T-helper 17 cell (primary cell): ENCODE measurements at regions not wholly inside any gene's neighbourhood (a gene's known extent, or its start where the extent isn't known, plus 50 kb on each side); places are given as distances from the start of the nearest gene placed in this dataset.
"Not testable (repeated sequence)": the region's sequence is repeated elsewhere in the genome, so short reads cannot be mapped to it uniquely, and the experiment has no call there.

Experiments used
- ATAC-seq: fragments of 150-1000 bp; cut with Tn5 transposase; 2 replicates; pipeline ENCODE4 v1.10.0; 2021; ENCODE audit warnings: mild to moderate bottlenecking, moderate library complexity
- DNase-seq, 3 donors: peaks; one replicate each; pipeline versions ENCODE4 v3.0.0 to v3.0.0-alpha.2; 2020 to 2021
- H3K9me3 ChIP-seq: one replicate; pipeline ENCODE4 v1.7.0; 2013; ENCODE audit warnings: low read length, mild to moderate bottlenecking; ENCODE audit not compliant: control insufficient read depth, poor library complexity, severe bottlenecking
- H3K27ac Mint-ChIP-seq: one replicate; pipeline ENCODE4 v1.8.0; 2022; ENCODE audit warnings: mild to moderate bottlenecking, moderate library complexity, mixed read lengths
- H3K27me3 Mint-ChIP-seq: one replicate; pipeline ENCODE4 v1.8.0; 2022; ENCODE audit warnings: mixed read lengths
- H3K36me3 Mint-ChIP-seq: one replicate; pipeline ENCODE4 v1.8.0; 2022; ENCODE audit warnings: low read depth, mixed read lengths
- H3K4me1 Mint-ChIP-seq: one replicate; pipeline ENCODE4 v1.8.0; 2022; ENCODE audit warnings: mild to moderate bottlenecking, mixed read lengths
- H3K4me3 Mint-ChIP-seq: one replicate; pipeline ENCODE4 v1.8.0; 2022; ENCODE audit warnings: mild to moderate bottlenecking, moderate library complexity, mixed read lengths

DNA sequence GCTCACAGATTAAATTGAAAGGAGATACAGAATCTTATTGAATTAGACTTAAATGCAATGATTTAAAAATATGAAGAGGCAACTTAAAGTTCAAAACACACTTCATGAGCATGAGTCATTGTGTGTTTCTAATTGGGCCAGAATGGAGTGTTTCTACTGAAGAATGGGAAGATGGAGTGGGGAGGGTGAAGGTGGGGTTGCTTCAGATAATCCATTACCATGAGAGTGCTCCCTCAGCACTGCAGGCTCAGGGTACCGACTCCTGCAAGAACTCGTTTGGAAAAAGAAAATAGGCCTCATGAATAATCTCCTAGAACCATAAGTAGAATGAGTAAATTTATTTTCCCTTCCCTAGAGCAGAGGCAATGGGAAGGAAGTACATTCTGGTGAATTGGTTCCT lies 372.8 kb downstream of the TOX3 start:
- no peaks in the 10 kb centered on the region for H3K27me3 Mint-ChIP-seq
- no peak overlapping the region for H3K4me3 Mint-ChIP-seq
- H3K9me3 ChIP-seq: no peaks in the 10 kb centered on the region
- no peak for ATAC-seq
- H3K27ac Mint-ChIP-seq: no peak overlapping the region
- H3K36me3 Mint-ChIP-seq: no peaks in the 10 kb centered on the region
- no peak for DNase-seq
- H3K4me1 Mint-ChIP-seq: no peaks in the 10 kb centered on the region

DNA sequence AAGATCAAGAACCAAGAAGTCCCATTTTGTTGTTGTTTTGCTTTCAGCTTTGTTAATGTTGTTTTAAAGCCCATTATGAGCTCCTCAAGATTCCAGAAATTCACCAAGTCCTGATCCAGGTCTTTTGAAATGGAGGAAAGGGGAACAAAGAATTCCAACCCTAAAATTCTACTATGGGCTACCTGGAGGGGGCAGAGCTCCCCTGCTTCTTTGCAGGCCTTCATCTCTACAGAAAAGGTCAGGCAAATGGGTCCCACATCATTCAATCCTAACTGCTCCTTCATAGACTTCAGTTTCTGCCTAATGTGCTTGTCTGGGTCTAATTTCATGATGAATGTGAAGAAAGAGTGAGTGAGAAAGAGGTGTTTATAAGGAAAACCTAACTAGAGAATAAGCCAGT lies 375.5 kb downstream of the TOX3 start:
- H3K27me3 Mint-ChIP-seq: no peaks in the 10 kb centered on the region
- H3K9me3 ChIP-seq: no peaks in the 10 kb centered on the region
- DNase-seq (no peak), ATAC-seq (no peak)
- no peaks in the 10 kb centered on the region for H3K36me3 Mint-ChIP-seq
- no peaks in the 10 kb centered on the region for H3K4me1 Mint-ChIP-seq
- H3K4me3 Mint-ChIP-seq: no peak overlapping the region
- no peak overlapping the region for H3K27ac Mint-ChIP-seq

DNA sequence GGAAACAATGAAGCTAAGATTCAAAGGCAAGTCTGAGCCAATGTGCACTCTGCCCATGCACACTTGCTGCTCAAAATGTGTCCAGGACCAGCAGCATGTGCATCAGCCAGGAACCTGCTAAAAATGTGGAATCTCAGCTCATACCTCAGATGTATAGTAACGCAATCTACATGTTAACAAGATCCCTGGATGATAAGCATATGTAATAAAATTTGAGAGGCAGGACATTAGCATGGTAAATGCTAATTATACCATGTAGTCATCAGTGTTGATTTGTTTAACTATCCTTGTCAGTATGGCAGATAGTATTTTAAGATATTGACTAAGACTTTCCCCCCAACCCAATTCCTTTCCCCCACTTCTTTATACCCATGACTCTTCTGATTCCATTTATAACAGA lies 379.6 kb downstream of the TOX3 start:
- no peak overlapping the region for H3K4me3 Mint-ChIP-seq
- ATAC-seq: no peak
- no peak overlapping the region for H3K27ac Mint-ChIP-seq
- no peaks in the 10 kb centered on the region for H3K27me3 Mint-ChIP-seq
- H3K9me3 ChIP-seq: no peaks in the 10 kb centered on the region
- no peaks in the 10 kb centered on the region for H3K36me3 Mint-ChIP-seq
- no peaks in the 10 kb centered on the region for H3K4me1 Mint-ChIP-seq
- no peak for DNase-seq

DNA sequence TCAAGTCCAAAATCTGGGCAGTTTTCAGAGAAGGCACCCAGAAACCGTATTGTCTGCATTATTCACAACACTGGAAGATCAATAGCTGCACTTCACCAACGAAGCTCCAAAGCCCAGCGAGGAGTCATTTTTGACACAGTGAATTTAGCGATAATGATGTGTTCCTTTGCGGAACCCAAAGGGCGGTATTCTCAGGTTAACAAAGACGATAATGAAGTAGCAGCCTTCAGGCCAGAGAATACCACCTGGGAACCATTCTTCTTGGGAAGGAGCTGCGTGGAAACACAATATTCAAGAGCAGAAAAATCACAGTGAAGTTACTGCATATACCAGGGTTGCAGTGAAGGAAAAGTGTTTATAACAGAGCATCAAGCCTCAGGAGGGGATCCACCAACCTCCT lies 381.0 kb downstream of the TOX3 start:
- no peak overlapping the region for H3K27ac Mint-ChIP-seq
- no peaks in the 10 kb centered on the region for H3K4me1 Mint-ChIP-seq
- ATAC-seq (no peak), DNase-seq (no peak)
- H3K27me3 Mint-ChIP-seq: no peaks in the 10 kb centered on the region
- no peaks in the 10 kb centered on the region for H3K9me3 ChIP-seq
- no peak overlapping the region for H3K4me3 Mint-ChIP-seq
- no peaks in the 10 kb centered on the region for H3K36me3 Mint-ChIP-seq

DNA sequence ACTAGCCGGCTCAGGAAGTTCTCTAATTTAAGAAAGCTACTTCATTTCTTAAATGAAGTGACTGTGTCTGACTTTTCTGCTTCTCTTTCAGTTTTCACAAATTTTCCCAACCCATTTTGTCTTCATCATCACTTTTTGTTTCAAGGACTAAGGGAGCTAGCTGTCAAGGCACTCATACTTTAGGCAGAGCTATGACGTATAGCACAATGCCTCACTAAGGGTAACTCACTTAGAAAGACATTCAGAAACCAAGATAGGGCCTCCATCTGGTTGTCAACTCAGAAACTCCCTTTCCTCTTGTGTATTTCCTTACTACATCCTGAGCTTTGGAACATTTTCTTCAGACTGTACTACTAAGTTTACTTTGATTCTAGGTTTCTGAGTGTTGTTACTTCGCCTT lies 397.9 kb downstream of the TOX3 start:
- H3K27me3 Mint-ChIP-seq: no peaks in the 10 kb centered on the region
- DNase-seq (no peak), ATAC-seq (no peak)
- H3K4me3 Mint-ChIP-seq: no peak overlapping the region
- H3K4me1 Mint-ChIP-seq: no peaks in the 10 kb centered on the region
- no peaks in the 10 kb centered on the region for H3K36me3 Mint-ChIP-seq
- no peaks in the 10 kb centered on the region for H3K9me3 ChIP-seq
- H3K27ac Mint-ChIP-seq: no peak overlapping the region

DNA sequence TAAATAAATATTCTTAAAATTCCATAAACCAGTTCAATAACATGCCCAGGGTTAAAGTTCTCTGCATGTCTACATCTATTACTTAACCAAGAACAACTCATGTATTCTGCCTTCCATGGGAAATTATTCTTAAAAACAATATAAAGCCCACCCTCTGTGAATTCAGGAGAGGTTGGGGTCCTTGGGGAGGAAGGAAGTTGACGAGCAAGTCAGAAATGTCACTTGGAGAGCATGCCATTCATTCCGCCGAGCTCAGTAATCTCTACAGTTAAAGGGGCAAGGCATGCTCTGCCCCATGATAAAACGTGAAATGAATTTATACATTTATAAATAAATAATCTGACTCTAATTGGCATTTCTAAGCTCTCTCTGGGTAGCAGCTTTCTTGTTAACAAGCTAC lies 405.1 kb downstream of the TOX3 start:
- no peaks in the 10 kb centered on the region for H3K36me3 Mint-ChIP-seq
- H3K9me3 ChIP-seq: peaks cover 3% of the 10 kb centered on the region
- no peak for ATAC-seq
- H3K27me3 Mint-ChIP-seq: no peaks in the 10 kb centered on the region
- no peak overlapping the region for H3K4me3 Mint-ChIP-seq
- H3K27ac Mint-ChIP-seq: no peak overlapping the region
- no peaks in the 10 kb centered on the region for H3K4me1 Mint-ChIP-seq
- DNase-seq: no peak

DNA sequence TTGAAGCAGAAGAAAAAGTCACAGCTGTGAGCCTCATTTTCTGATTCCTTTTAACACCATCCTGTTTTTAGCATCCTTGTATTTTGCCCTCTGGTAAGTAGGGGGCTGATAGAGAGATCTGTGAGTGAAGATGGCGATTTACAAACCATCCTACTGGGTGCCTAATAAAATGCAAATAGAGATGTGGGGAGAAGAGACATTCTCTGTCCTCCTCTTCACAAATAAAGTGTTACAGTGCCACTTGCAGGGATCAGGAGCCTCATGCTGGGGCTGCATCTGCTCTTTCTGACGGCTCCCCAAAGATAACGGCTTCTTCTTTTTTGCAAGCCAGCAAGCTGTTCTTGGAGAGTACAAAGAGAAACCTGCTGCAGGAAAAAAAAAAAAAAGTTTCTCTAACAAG lies 418.6 kb downstream of the TOX3 start:
- H3K36me3 Mint-ChIP-seq: no peaks in the 10 kb centered on the region
- H3K27ac Mint-ChIP-seq: no peak overlapping the region
- no peak overlapping the region for H3K4me3 Mint-ChIP-seq
- H3K27me3 Mint-ChIP-seq: no peaks in the 10 kb centered on the region
- H3K4me1 Mint-ChIP-seq: no peaks in the 10 kb centered on the region
- no peak for DNase-seq
- ATAC-seq: no peak
- H3K9me3 ChIP-seq: peaks cover 3% of the 10 kb centered on the region

DNA sequence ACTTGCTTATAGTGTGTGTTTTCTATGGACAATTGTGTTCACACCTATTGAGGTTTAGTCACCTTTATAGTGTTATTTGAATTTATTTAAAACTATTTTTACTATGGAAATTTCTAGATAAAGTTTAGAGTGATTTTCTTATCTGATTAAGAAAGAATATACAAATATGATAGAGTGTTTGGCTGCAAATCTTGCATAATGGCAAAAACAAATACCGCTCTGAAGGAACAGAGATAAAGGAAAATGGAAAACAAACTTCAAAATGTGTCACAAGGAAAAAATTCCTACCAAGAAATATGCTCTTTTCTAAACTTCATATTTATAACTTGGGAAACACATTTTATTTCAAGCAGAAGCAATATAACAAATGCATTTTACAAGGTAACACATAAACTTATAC lies 423.1 kb downstream of the TOX3 start:
- H3K36me3 Mint-ChIP-seq: no peaks in the 10 kb centered on the region
- H3K9me3 ChIP-seq: peaks cover 3% of the 10 kb centered on the region
- no peaks in the 10 kb centered on the region for H3K27me3 Mint-ChIP-seq
- DNase-seq: no peak
- H3K4me1 Mint-ChIP-seq: no peaks in the 10 kb centered on the region
- ATAC-seq: no peak
- H3K27ac Mint-ChIP-seq: no peak overlapping the region
- H3K4me3 Mint-ChIP-seq: no peak overlapping the region

DNA sequence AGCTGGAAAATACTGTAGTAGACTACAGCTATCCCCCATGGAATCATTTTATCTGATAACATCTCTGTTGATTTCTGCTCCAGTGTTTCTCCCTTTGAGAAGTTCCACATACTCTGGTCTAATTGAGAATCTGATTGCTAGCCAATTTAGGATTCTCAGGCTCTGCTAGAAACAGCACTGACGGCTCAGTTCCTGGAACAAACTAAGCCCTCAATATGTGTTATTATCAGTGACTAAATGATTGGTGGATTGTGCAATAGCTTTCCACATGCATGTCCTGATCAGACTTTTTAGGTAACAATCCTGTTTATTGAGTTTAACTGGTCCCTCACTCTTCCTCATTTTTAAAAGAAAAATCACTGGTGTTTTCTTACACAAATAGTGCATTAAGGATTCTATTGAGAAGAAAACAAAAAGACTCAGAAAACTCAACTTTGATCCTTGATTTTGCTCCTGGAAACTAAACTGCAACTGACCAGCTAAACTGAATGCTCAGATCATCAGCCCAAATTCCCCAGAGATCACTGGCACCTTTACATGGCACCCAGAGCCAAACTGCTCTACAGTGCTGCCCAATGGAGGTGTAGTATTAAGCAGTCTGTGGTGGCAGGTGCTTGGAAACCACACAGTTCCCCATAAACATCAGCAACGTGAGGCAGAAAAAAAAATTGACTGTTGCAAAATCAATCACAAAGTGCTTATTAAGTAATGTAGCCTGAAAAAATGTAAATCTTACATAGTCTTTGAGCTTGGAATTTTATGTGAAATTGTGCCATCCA lies 423.7 kb downstream of the TOX3 start:
- peaks cover 3% of the 10 kb centered on the region for H3K9me3 ChIP-seq
- Mint-ChIP-seq H3K36me3 (no peaks in the 10 kb centered on the region), H3K27ac (no peak overlapping the region), H3K27me3 (no peaks in the 10 kb centered on the region), H3K4me1 (no peaks in the 10 kb centered on the region), H3K4me3 (no peak overlapping the region)
- DNase-seq: no peak
- ATAC-seq: no peak

DNA sequence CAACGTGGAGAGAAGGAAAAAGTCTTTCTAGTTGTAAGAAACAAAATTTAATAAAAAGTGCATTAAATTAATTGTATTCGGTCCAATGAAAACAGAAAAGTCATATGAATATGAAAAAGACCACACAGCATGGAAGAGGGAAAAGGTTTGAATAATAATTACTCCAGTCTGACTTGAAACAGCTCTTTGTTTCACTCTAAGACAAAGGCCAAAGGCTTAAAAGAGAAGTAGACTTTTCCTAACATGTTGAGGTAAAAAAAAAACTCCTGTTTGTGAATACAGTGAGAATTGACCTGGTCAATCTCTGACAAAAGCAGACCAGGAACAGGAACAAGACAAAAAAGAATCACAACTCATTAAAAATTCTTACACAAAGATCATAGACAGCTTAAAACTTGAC lies 429.8 kb downstream of the TOX3 start:
- no peaks in the 10 kb centered on the region for H3K27me3 Mint-ChIP-seq
- H3K4me3 Mint-ChIP-seq: no peak overlapping the region
- no peak overlapping the region for H3K27ac Mint-ChIP-seq
- DNase-seq (no peak), ATAC-seq (no peak)
- no peaks in the 10 kb centered on the region for H3K36me3 Mint-ChIP-seq
- H3K4me1 Mint-ChIP-seq: no peaks in the 10 kb centered on the region
- no peaks in the 10 kb centered on the region for H3K9me3 ChIP-seq

DNA sequence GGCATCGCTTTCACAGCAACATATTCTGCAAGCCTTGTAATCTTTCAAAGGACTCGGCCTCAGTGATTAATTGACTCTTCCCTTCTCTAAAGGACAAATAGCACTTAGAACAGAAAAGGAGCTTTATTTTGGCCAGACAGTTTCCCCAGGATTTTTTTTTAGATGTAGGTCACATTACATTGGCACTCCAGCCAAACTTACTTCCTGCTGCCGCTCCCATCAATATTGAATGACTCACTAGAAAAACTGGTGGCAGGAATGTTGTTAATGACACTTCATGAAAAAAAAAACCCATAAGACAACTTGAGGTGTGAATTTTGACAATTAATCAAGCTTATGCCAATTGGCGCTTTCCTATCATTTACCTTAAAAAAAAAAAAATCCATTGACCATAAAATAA lies 432.6 kb downstream of the TOX3 start:
- Mint-ChIP-seq H3K36me3 (no peaks in the 10 kb centered on the region), H3K27ac (no peak overlapping the region), H3K27me3 (no peaks in the 10 kb centered on the region), H3K4me1 (no peaks in the 10 kb centered on the region), H3K4me3 (no peak overlapping the region)
- H3K9me3 ChIP-seq: no peaks in the 10 kb centered on the region
- ATAC-seq (no peak), DNase-seq (no peak)

DNA sequence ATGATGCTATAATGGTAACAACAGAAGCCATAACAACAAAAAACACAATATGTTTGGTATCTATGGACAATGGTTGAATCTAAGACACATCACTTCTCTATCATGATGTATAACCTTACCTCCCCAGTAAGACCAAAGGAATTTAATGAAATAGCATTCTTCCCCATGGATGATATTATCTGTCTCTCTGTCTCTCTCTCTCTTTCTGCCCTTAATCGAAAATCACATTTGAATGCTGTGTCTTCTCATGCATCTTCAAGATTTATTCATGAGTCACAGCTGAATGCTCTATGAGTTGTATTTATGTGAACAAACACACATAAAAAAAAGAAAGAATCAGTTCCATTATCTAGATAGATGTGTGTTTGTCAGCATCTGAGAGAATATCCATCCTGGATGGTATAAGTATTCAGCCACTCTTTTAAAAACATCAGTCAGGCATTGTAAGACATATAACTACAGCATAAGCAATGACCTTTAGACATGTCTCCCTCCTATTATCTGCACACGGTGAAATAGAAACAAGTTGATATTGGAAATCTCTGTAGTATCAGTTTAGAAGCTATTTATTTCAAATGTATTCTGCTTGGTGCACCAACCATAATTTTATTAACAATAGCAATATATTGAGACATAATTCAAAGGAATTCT lies 433.3 kb downstream of the TOX3 start:
- H3K27ac Mint-ChIP-seq: no peak overlapping the region
- H3K4me3 Mint-ChIP-seq: no peak overlapping the region
- ATAC-seq: no peak
- H3K27me3 Mint-ChIP-seq: no peaks in the 10 kb centered on the region
- no peaks in the 10 kb centered on the region for H3K36me3 Mint-ChIP-seq
- H3K9me3 ChIP-seq: no peaks in the 10 kb centered on the region
- DNase-seq: no peak
- no peaks in the 10 kb centered on the region for H3K4me1 Mint-ChIP-seq

DNA sequence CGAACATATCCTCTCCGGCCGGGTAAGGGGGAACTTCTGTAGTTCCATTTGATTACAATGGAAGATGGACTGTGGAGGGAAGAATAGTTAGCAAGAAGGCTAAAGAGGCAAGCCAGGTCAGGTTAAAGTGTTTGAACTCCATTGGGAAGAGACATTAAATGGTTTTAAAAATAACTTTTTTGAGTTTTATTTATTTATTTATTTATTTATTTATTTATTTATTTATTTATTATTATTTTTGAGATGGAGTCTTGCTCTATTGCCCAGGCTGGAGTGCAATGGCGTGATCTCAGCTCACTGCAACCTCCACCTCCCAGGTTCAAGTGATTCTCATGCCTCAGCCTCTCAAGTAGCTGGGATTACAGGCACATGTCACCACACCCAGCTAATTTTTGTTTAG lies 441.9 kb downstream of the TOX3 start:
- H3K36me3 Mint-ChIP-seq, H3K27me3 Mint-ChIP-seq: not testable (repeated sequence)

DNA sequence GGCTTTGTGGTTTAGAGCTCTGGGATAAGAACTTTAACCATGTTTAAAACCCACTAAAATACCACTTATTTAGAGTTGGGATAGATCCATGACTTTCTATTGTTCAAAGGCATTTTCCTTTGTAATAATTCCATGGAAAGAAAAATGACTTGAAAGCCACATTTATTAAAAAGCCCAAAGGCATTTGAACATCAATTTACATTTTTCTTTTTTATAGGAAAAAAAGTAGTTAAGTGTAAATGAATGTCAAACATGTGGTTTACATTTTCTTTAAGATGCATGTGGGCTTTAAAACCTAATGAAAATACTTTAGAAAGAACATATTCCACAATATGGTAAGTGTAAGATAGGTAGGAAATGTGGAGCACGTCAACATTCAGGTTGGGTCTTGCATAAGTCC lies 443.2 kb downstream of the TOX3 start:
- no peaks in the 10 kb centered on the region for H3K9me3 ChIP-seq
- DNase-seq (no peak), ATAC-seq (no peak)
- Mint-ChIP-seq H3K4me3 (no peak overlapping the region), H3K27me3 (no peaks in the 10 kb centered on the region), H3K36me3 (no peaks in the 10 kb centered on the region), H3K4me1 (no peaks in the 10 kb centered on the region), H3K27ac (no peak overlapping the region)

More for the DNA sequence above, 441.9 kb downstream of the TOX3 start:
- ATAC-seq, H3K4me3 Mint-ChIP-seq, H3K9me3 ChIP-seq, H3K4me1 Mint-ChIP-seq, DNase-seq, H3K27ac Mint-ChIP-seq: not testable (repeated sequence)
